HG03354 (cell line): ENCODE measurements at regions not wholly inside any gene's neighbourhood (a gene's known extent, or its start where the extent isn't known, plus 50 kb on each side); places are given as distances from the start of the nearest gene placed in this dataset.

ENCODE experiments used
- ATAC-seq: cut with Tn5 transposase; IDR thresholded peaks from one replicate; pipeline ENCODE4 v1.9.1; 2021; ENCODE audit warnings: mild to moderate bottlenecking; ENCODE audit not compliant: unreplicated experiment, poor library complexity, severe bottlenecking

GRCh38 chr14:21917699-21918436, 244.2 kb upstream of the OR4E1 start:
- peak; percentile 83 for ATAC-seq

GRCh38 chr14:21915826-21916225, 242.2 kb upstream of the OR4E1 start:
- no peak for ATAC-seq

- ATAC-seq, result peak; percentile 81
Observed at GRCh38 chr14:21913759-21914158, 240.1 kb upstream of the OR4E1 start.

GRCh38 chr14:21912367-21912766, 238.7 kb upstream of the OR4E1 start:
- no peak for ATAC-seq

- no peak for ATAC-seq
Observed at GRCh38 chr14:21911877-21912276, 238.3 kb upstream of the OR4E1 start.

- no peak for ATAC-seq
Observed at GRCh38 chr14:21910260-21910659, 236.6 kb upstream of the OR4E1 start.

- no peak for ATAC-seq
Observed at GRCh38 chr14:21902561-21903181, 229.1 kb upstream of the OR4E1 start.

- peak; percentile 65 for ATAC-seq
Observed at GRCh38 chr14:21894898-21895194, 221.2 kb upstream of the OR4E1 start.

- ATAC-seq, result peak; percentile 58
Observed at GRCh38 chr14:21894003-21894897, 220.6 kb upstream of the OR4E1 start.

GRCh38 chr14:21891921-21892320, 218.3 kb upstream of the OR4E1 start:
- no peak for ATAC-seq

- no peak for ATAC-seq
Observed at GRCh38 chr14:21884995-21885394, 211.4 kb upstream of the OR4E1 start.

- no peak for ATAC-seq
Observed at GRCh38 chr14:21882226-21882625, 208.6 kb upstream of the OR4E1 start.

- ATAC-seq, result no peak
Observed at GRCh38 chr14:21880918-21881317, 207.3 kb upstream of the OR4E1 start.

GRCh38 chr14:21875791-21876190, 202.2 kb upstream of the OR4E1 start:
- no peak for ATAC-seq

GRCh38 chr14:21874946-21875345, 201.3 kb upstream of the OR4E1 start:
- no peak for ATAC-seq

GRCh38 chr14:21874167-21874566, 200.5 kb upstream of the OR4E1 start:
- ATAC-seq, result no peak

- ATAC-seq, result peak; percentile 81
Observed at GRCh38 chr14:21868442-21869046, 194.9 kb upstream of the OR4E1 start.

GRCh38 chr14:21867541-21867940, 193.9 kb upstream of the OR4E1 start:
- ATAC-seq, result no peak

GRCh38 chr14:21866479-21866878, 192.9 kb upstream of the OR4E1 start:
- ATAC-seq, result no peak

GRCh38 chr14:21863289-21863688, 189.7 kb upstream of the OR4E1 start:
- no peak for ATAC-seq
